D721Med (cell line): ENCODE measurements at regions not wholly inside any gene's neighbourhood (a gene's known extent, or its start where the extent isn't known, plus 50 kb on each side); places are given as distances from the start of the nearest gene placed in this dataset.

ENCODE experiments used
- DNase-seq: peaks from one replicate; pipeline ENCODE4 v3.0.0; 2011; ENCODE audit warnings: low spot score; ENCODE audit not compliant: insufficient read length
- FAIRE-seq: peaks from 2 replicates; lab custom pipeline; 2011; peaks lifted over from hg19 to GRCh38; lab: Jason Lieb, UNC
- CTCF ChIP-seq: IDR thresholded peaks from 2 replicates; pipeline ENCODE4 v1.5.1; 2012; ENCODE audit warnings: mild to moderate bottlenecking, control low read depth; ENCODE audit not compliant: insufficient read depth; ENCODE audit errors: missing control alignments

DNA sequence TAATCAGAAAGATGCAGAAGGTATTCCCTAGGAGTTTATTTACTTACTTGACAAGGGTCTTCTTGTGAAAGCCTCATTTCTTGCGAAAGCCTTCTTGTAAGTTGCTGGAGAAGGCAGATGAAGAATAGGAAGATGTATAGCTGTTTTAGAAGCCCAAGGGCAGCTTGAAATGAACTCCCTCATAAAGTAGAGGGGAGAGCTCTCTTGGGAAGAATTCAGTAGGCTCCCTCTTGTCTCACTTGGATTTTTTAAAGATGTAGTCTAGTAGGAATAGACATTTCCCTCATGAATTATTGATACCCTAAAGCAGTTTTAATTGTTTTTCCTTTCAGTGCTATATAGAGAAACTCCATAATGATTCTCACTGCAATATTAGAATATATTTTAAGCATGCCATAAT is 639.2 kb upstream of the CXADR start:
- no peak for TF ChIP-seq CTCF
- no peak for DNase-seq
- FAIRE-seq = no peak

DNA sequence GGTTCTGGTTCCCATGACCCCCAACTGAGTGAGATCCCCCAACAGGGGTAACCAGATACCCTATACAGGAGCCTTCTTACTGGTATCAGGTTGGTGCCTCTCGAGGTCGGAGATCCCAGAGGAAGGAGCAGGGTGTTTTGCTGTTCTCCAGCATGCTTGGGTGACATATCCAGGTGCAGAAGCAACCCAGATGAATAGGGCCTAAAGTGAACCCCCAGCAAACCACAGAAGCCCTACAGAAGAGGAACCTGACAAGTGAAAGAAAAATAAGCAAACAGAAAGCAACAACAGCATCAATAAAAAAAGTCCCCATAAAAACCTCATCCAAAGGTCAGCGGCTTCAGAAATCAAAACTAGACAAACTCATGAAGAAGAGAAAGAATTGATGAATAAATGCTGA is 633.4 kb upstream of the CXADR start:
- DNase-seq = no peak
- no peak for FAIRE-seq

DNA sequence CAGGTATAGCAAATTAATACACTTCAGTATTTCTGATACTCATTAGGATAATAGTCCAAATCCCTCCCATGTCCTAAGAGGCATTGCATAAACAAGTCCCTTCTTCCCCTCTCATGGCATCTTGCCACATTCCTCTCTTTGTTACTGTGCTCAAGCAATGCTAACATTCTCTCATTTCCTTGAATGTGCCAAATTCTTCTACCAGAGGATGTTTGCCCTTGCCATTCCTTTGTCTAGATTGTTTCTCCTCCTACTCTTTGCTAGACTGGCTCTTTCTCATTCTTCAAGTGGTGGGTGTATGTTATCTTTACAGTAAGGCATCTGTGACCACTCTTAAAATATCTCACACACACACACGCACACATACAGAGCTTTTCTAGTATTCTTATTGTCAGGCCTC is 621.0 kb upstream of the CXADR start:
- no peak for DNase-seq
- FAIRE-seq = no peak
- no peak for TF ChIP-seq CTCF

More for the DNA sequence above, 633.4 kb upstream of the CXADR start:
- TF ChIP-seq CTCF = no peak

DNA sequence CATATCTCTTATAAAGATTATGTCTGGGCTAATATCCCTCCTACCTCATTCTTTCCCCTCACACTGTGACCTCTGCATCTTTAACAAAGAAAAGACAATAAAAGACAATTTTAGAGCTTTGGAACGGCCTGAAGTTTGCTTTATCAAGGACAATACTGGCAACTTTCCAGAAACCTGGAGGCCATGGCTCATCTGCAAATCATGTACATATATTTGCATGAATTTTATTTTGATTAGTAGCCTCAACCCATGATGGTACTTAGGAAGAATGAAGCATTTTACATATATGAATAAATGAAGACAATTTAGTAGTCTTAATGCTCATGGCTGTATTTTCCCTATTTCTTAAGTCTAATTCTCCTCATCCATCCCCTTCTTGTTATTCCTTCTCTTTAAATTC is 612.2 kb upstream of the CXADR start:
- FAIRE-seq (no peak), DNase-seq (no peak)
- no peak for TF ChIP-seq CTCF

DNA sequence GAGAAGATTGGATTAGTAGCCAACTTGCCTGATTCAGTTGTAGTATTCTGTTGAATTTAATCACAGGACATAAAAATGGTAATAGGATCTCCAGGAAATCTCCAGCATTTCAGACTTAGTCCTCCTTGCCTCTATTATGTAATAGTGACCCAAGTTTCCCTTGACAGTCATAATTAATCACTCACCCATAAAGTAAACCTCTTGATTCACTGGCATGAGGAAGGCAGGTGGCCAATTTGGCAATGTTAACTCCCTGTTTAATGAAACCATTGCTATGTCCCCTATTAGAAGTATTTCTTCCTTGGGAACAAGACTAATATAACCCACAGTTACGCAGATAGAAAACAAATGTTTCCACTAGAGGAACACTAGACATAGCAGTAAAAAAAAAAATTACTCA is 604.8 kb upstream of the CXADR start:
- no peak for TF ChIP-seq CTCF
- DNase-seq (no peak), FAIRE-seq (no peak)

DNA sequence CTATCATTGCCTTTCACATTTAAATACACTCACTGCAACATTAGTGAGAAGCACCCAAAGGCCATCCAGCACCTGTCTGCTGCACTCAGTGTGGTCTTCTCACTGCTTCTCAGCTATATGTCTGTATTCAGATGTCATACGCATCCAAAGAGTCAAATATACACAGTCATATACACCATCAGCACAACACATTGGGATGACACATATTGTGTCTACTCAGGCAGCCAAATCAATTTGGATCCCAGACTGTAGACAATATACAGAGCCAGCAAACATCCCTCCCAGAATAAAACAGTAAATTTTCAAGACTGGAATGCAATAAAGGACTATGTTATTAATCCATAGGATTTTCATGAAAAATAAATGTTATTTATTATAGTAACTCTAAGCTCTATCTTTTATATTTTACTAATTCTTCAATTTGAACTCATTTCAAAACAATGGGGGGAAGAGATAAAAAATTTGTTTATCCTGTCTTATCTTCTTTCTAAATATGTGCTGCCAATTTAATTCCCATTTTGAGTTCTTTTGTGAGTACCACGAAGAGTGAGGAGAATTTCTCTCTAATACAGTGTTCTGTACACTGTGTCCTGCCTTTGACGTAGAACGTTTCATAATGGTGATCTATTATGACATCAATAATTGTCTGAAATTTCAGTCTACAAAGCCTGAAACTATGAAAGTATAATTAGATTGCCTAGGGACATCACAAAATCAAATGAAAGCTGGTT is 602.2 kb upstream of the CXADR start:
- no peak for DNase-seq
- no peak for TF ChIP-seq CTCF
- FAIRE-seq = no peak

- FAIRE-seq (no peak), DNase-seq (no peak)
- no peak for TF ChIP-seq CTCF
Observed at GRCh38 chr21:16911166-16911607, 601.7 kb upstream of the CXADR start.
